Fibroblast of lung (primary cell): ENCODE measurements at regions not wholly inside any gene's neighbourhood (a gene's known extent, or its start where the extent isn't known, plus 50 kb on each side); places are given as distances from the start of the nearest gene placed in this dataset.

Experiments used
- DNase-seq, 2 donors: peaks; one replicate each; pipeline versions ENCODE4 v3.0.0 to v3.0.0-alpha.2; 2010; ENCODE audit warnings: low read depth in 2 of 2
- H2AFZ ChIP-seq: 2 replicates; pipeline ENCODE4 v1.5.1; 2012; ENCODE audit warnings: low read length, control low read depth, inconsistent platforms
- H3K27ac ChIP-seq: 2 replicates; pipeline ENCODE4 v1.5.1; 2011; ENCODE audit warnings: low read length, control low read depth; ENCODE audit not compliant: insufficient read depth
- H3K27me3 ChIP-seq: 2 replicates; pipeline ENCODE4 v1.5.1; 2011; ENCODE audit warnings: mild to moderate bottlenecking, low read length; ENCODE audit not compliant: control insufficient read depth, insufficient read depth
- H3K36me3 ChIP-seq: 2 replicates; pipeline ENCODE4 v1.5.1; 2011; ENCODE audit warnings: low read length; ENCODE audit not compliant: control insufficient read depth, insufficient read depth
- H3K4me1 ChIP-seq: 2 replicates; pipeline ENCODE4 v1.5.1; 2011; ENCODE audit warnings: low read length; ENCODE audit not compliant: control insufficient read depth, insufficient read depth; ENCODE audit errors: extremely low read depth
- H3K4me2 ChIP-seq: 2 replicates; pipeline ENCODE4 v1.5.1; 2011; ENCODE audit warnings: low read length, control low read depth; ENCODE audit not compliant: insufficient read depth; ENCODE audit errors: extremely low read depth
- H3K4me3 ChIP-seq, 4 experiments: fragments of 200-600 bp in 1 of 4; sonication (generic) in 1 of 4; replicated peaks in 1 of 4; 2 replicates each; pipeline ENCODE4 v1.5.1; 2011 to 2016; ENCODE audit warnings: low read length in 4 of 4, low read depth in 3 of 4, mild to moderate bottlenecking in 3 of 4, control low read depth in 2 of 4, inconsistent platforms in 1 of 4, mixed read lengths in 1 of 4; ENCODE audit not compliant: insufficient read depth in 1 of 4; ENCODE audit errors: control extremely low read depth in 1 of 4
- H3K79me2 ChIP-seq: 2 replicates; pipeline ENCODE4 v1.5.1; 2012; ENCODE audit warnings: mild to moderate bottlenecking, low read length, inconsistent platforms; ENCODE audit not compliant: control insufficient read depth, insufficient read depth
- H3K9ac ChIP-seq: 2 replicates; pipeline ENCODE4 v1.5.1; 2011; ENCODE audit warnings: mild to moderate bottlenecking, low read length, control low read depth; ENCODE audit not compliant: insufficient read depth
- H3K9me3 ChIP-seq: 2 replicates; pipeline ENCODE4 v1.5.1; 2012; ENCODE audit warnings: low read depth, low read length; ENCODE audit not compliant: control insufficient read depth, insufficient read depth
- H4K20me1 ChIP-seq: 2 replicates; pipeline ENCODE4 v1.5.1; 2011; ENCODE audit warnings: low read length; ENCODE audit not compliant: control insufficient read depth, insufficient read depth; ENCODE audit errors: extremely low read depth
- EZH2 ChIP-seq: IDR thresholded peaks from 2 replicates; pipeline ENCODE4 v1.5.1; 2012; ENCODE audit warnings: low read length, control low read depth, mild to moderate bottlenecking; ENCODE audit errors: missing control alignments
- TF ChIP-seq, protein P1 (sequence below), 2 donors: IDR thresholded peaks in 1 of 2; conservative IDR thresholded peaks in 1 of 2; 1 replicate in 1 of 2; 2 replicates in 1 of 2; pipeline ENCODE4 v1.5.1; 2011 to 2012; ENCODE audit warnings: low read length in 2 of 2, control low read depth in 1 of 2, inconsistent platforms in 1 of 2, low read depth in 1 of 2, mild to moderate bottlenecking in 1 of 2

DNA sequence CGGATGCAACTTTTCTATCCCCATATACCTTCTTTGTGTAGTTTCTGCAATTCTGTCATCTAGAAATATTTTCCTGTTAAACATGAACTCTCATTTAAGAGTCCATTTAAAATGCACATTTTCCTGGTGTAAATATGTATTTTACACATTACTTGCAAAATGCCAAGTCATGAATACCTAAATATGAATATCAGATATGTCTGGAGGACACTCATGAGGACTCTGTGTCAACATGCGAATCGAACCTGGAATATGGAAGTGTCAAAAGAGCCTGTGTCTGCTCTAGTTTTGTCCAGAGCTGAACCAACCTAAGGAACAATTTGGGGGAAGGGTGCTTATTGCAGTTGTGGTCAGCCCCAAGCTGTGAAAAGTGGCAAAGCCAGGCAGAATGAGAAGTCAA, 163.7 kb upstream of the CELF2 start:
- no peaks in the 10 kb centered on the region for H4K20me1 ChIP-seq
- H3K4me3 ChIP-seq, result no peak overlapping the region
- H3K79me2 ChIP-seq, result no peaks in the 10 kb centered on the region
- no peaks in the 10 kb centered on the region for H3K9me3 ChIP-seq
- no peak for DNase-seq
- H3K36me3 ChIP-seq, result no peaks in the 10 kb centered on the region
- no peak overlapping the region for H2AFZ ChIP-seq
- no peak overlapping the region for H3K4me2 ChIP-seq
- TF ChIP-seq, protein P1, sequence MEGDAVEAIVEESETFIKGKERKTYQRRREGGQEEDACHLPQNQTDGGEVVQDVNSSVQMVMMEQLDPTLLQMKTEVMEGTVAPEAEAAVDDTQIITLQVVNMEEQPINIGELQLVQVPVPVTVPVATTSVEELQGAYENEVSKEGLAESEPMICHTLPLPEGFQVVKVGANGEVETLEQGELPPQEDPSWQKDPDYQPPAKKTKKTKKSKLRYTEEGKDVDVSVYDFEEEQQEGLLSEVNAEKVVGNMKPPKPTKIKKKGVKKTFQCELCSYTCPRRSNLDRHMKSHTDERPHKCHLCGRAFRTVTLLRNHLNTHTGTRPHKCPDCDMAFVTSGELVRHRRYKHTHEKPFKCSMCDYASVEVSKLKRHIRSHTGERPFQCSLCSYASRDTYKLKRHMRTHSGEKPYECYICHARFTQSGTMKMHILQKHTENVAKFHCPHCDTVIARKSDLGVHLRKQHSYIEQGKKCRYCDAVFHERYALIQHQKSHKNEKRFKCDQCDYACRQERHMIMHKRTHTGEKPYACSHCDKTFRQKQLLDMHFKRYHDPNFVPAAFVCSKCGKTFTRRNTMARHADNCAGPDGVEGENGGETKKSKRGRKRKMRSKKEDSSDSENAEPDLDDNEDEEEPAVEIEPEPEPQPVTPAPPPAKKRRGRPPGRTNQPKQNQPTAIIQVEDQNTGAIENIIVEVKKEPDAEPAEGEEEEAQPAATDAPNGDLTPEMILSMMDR (conservative IDR thresholded peaks at IDR 0.05 in 1 of 2, IDR thresholded peaks at IDR 0.05 in 1 of 2; ENCODE audit: low read depth in 1 of 2, low read length in 2 of 2), result no peak
- TF ChIP-seq EZH2, result no peak
- H3K27me3 ChIP-seq, result no peaks in the 10 kb centered on the region
- H3K27ac ChIP-seq, result no peak overlapping the region
- no peaks in the 10 kb centered on the region for H3K4me1 ChIP-seq
- no peak overlapping the region for H3K9ac ChIP-seq

DNA sequence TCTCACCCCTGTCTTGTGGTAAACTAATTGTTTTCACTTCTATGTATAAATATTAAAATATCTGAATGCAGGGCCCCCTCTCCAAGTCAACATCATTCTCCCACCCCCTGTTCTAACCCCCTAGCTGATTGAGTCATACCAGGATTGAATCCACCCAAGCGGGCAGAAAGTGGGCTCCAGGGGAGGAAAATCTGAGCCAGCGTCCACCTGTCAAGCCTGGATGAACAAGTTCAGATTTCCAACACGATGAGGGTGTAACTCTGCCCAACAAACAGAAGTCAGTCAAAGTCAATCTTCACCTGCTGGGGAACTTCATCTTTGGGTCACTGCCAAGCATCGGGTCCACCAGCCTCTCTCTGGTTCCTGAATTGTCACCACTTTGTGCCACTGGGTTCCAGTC, 162.9 kb upstream of the CELF2 start:
- Histone ChIP-seq H3K36me3 (no peaks in the 10 kb centered on the region), H3K27me3 (no peaks in the 10 kb centered on the region), H3K4me1 (no peaks in the 10 kb centered on the region), H3K4me2 (no peak overlapping the region), H4K20me1 (no peaks in the 10 kb centered on the region), H3K9me3 (no peaks in the 10 kb centered on the region), H3K27ac (no peak overlapping the region), H2AFZ (no peak overlapping the region), H3K4me3 (no peak overlapping the region), H3K79me2 (no peaks in the 10 kb centered on the region), H3K9ac (no peak overlapping the region)
- TF ChIP-seq, protein P1 (conservative IDR thresholded peaks at IDR 0.05 in 1 of 2, IDR thresholded peaks at IDR 0.05 in 1 of 2; ENCODE audit: low read depth in 1 of 2, low read length in 2 of 2), result no peak
- no peak for TF ChIP-seq EZH2
- DNase-seq, result no peak

DNA sequence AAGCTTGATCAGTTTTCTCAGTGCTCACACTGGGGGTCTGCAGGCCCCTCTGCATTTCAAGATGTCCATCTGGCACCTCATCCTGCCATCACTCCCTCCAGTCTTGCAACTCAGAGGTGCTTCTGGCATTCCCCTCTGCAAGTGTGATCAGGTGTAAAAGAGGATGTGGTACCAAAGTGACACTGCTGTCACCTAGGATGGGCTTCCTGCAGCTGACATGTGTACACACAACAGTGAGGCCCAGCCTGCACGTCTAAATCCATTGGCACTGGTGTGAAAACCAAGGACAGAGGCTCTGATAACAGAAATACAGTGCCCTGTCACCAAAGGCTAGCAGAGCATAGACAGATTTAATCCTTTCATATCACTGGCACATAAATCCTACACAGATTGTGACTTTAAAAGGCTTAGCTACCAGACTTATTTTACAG, 162.5 kb upstream of the CELF2 start:
- Histone ChIP-seq H3K36me3 (no peaks in the 10 kb centered on the region), H3K9me3 (no peaks in the 10 kb centered on the region), H3K27me3 (no peaks in the 10 kb centered on the region), H3K79me2 (no peaks in the 10 kb centered on the region), H3K27ac (no peak overlapping the region), H3K9ac (no peak overlapping the region), H4K20me1 (no peaks in the 10 kb centered on the region), H3K4me3 (no peak overlapping the region), H3K4me1 (no peaks in the 10 kb centered on the region), H2AFZ (no peak overlapping the region), H3K4me2 (no peak overlapping the region)
- DNase-seq, result no peak
- TF ChIP-seq EZH2, result no peak
- TF ChIP-seq, protein P1 (conservative IDR thresholded peaks at IDR 0.05 in 1 of 2, IDR thresholded peaks at IDR 0.05 in 1 of 2; ENCODE audit: low read depth in 1 of 2, low read length in 2 of 2), result no peak
